BJ (cell line): ENCODE measurements at regions not wholly inside any gene's neighbourhood (a gene's known extent, or its start where the extent isn't known, plus 50 kb on each side); places are given as distances from the start of the nearest gene placed in this dataset.

Source experiments
- CTCF ChIA-PET: fragments of 350-600 bp; formaldehyde crosslinking; extraction: SDS; loops from one replicate; lab custom pipeline; 2021; ENCODE audit warnings: antibody characterized with exemption, inconsistent platforms; lab: Yijun Ruan, JAX
- POLR2A ChIA-PET: fragments of 300-600 bp; sonication (Branson Sonifier 250); formaldehyde crosslinking; extraction: SDS; loops from one replicate; lab custom pipeline; 2021; ENCODE audit warnings: antibody characterized with exemption; lab: Charles Lee
- DNase-seq: peaks from one replicate; pipeline ENCODE4 v3.0.0-alpha.2; 2011; ENCODE audit warnings: low read depth
- H3K27me3 ChIP-seq: 2 replicates; pipeline ENCODE4 v1.6.0; 2011; ENCODE audit warnings: low read length; ENCODE audit not compliant: control insufficient read depth, insufficient read depth
- H3K36me3 ChIP-seq: 2 replicates; pipeline ENCODE4 v1.5.1; 2011; ENCODE audit warnings: low read length; ENCODE audit not compliant: control insufficient read depth, insufficient read depth
- H3K4me3 ChIP-seq: 2 replicates; pipeline ENCODE4 v1.5.1; 2011; ENCODE audit warnings: low read depth, mild to moderate bottlenecking, control low read depth, low read length
- CTCF ChIP-seq: IDR thresholded peaks from 2 replicates; pipeline ENCODE4 v1.5.1; 2011; ENCODE audit warnings: low read depth, mild to moderate bottlenecking, control low read depth, inconsistent platforms, low read length, moderate library complexity; ENCODE audit not compliant: insufficient read depth

- no peaks in the 10 kb centered on the region for H3K36me3 ChIP-seq
- TF ChIP-seq CTCF, result no peak
- no peaks in the 10 kb centered on the region for H3K27me3 ChIP-seq
- POLR2A ChIA-PET, result interaction anchor here (0.5 kb wide), 1 partner anchor 9 kb away, joined by 3 read pairs; no protein-coding TSS in a partner anchor
- no peak overlapping the region for H3K4me3 ChIP-seq
- CTCF ChIA-PET, result no interaction called here
- no peak for DNase-seq
Measured at GRCh38 chr1:82919837-82920236, 1079.1 kb downstream of the TTLL7 start.

- no peaks in the 10 kb centered on the region for H3K27me3 ChIP-seq
- H3K36me3 ChIP-seq, result no peaks in the 10 kb centered on the region
- ChIA-PET POLR2A (no interaction called here), CTCF (no interaction called here)
- H3K4me3 ChIP-seq, result no peak overlapping the region
- DNase-seq, result no peak
- no peak for TF ChIP-seq CTCF
Measured at GRCh38 chr1:82907313-82907712, 1091.6 kb downstream of the TTLL7 start.

GRCh38 chr1:82903626-82904025 lies 1095.3 kb downstream of the TTLL7 start:
- no peak for TF ChIP-seq CTCF
- Histone ChIP-seq H3K27me3 (no peaks in the 10 kb centered on the region), H3K4me3 (no peak overlapping the region), H3K36me3 (no peaks in the 10 kb centered on the region)
- no peak for DNase-seq
- ChIA-PET CTCF (interaction anchor here (1.0 kb wide), 1 partner anchor 15 kb away, joined by 3 read pairs; no protein-coding TSS in a partner anchor), POLR2A (no interaction called here)

- ChIA-PET POLR2A (no interaction called here), CTCF (no interaction called here)
- Histone ChIP-seq H3K4me3 (no peak overlapping the region), H3K36me3 (no peaks in the 10 kb centered on the region), H3K27me3 (no peaks in the 10 kb centered on the region)
- no peak for TF ChIP-seq CTCF
- DNase-seq, result no peak
Measured at GRCh38 chr1:82901561-82901960, 1097.4 kb downstream of the TTLL7 start.

- CTCF ChIA-PET, result no interaction called here
- no peaks in the 10 kb centered on the region for H3K27me3 ChIP-seq
- H3K4me3 ChIP-seq, result no peak overlapping the region
- H3K36me3 ChIP-seq, result no peaks in the 10 kb centered on the region
- DNase-seq, result no peak
- no peak for TF ChIP-seq CTCF
- POLR2A ChIA-PET, result no interaction called here
Measured at GRCh38 chr1:82901118-82901517, 1097.8 kb downstream of the TTLL7 start.
